ENCODE measurements at regions not wholly inside any gene's neighbourhood (a gene's known extent, or its start where the extent isn't known, plus 50 kb on each side); places are given as distances from the start of the nearest gene placed in this dataset.
A peak's percentile ranks its signal among the peaks of the same experiment; 100 is the strongest.
"Not testable (repeated sequence)": the region's sequence is repeated elsewhere in the genome, so short reads cannot be mapped to it uniquely, and the experiment has no call there.

DNA sequence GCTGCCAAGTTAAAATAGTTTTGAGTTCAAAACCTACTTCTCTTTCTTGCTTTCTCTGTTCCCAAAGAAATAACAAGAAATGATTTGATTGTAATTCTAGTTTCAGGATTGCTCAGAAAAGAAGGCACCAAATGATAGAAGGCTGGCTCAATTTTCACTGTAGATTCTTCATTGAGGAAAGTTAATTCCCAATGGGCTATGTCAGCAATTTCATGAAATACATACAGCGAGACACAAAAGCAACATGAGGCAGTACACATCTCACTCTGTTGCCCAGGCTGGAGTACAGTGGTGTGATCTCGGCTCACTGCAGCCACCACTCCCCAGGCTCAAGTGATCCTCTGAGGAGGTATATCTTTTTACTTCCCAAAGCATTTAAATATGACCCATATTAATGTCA, 1659.9 kb upstream of the C9orf72 start:
- no peak overlapping the region for H3K4me3 ChIP-seq (replicated peaks; ENCODE audit: low read depth, low read length)
- no peak for DNase-seq (ENCODE audit: low read depth)
- TF ChIP-seq, protein P1, sequence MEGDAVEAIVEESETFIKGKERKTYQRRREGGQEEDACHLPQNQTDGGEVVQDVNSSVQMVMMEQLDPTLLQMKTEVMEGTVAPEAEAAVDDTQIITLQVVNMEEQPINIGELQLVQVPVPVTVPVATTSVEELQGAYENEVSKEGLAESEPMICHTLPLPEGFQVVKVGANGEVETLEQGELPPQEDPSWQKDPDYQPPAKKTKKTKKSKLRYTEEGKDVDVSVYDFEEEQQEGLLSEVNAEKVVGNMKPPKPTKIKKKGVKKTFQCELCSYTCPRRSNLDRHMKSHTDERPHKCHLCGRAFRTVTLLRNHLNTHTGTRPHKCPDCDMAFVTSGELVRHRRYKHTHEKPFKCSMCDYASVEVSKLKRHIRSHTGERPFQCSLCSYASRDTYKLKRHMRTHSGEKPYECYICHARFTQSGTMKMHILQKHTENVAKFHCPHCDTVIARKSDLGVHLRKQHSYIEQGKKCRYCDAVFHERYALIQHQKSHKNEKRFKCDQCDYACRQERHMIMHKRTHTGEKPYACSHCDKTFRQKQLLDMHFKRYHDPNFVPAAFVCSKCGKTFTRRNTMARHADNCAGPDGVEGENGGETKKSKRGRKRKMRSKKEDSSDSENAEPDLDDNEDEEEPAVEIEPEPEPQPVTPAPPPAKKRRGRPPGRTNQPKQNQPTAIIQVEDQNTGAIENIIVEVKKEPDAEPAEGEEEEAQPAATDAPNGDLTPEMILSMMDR (IDR thresholded peaks at IDR 0.05; ENCODE audit: low read length, missing control alignments): no peak

DNA sequence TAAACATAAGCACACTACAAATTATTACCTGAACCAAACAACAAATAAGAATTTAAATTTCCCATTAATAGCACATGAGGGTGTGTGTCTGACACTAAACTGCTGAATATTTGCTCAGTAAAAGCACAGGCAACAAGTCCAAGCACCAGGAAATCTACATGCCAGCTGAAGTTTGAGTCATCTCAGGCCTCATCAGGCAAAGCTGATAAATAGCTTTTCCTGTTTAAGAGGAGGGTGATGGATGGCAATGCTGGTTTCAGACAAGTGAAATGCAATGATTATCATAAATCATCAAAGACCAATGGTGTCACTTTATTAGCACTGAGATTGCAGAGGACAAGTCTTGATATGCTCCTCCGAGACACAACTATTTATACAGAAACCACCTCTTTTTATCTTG, 1668.0 kb upstream of the C9orf72 start:
- H3K4me3 ChIP-seq (replicated peaks; ENCODE audit: low read depth, low read length): no peak overlapping the region
- TF ChIP-seq, protein P1 (IDR thresholded peaks at IDR 0.05; ENCODE audit: low read length, missing control alignments): no peak
- peak; percentile 1 for DNase-seq (ENCODE audit: low read depth)

DNA sequence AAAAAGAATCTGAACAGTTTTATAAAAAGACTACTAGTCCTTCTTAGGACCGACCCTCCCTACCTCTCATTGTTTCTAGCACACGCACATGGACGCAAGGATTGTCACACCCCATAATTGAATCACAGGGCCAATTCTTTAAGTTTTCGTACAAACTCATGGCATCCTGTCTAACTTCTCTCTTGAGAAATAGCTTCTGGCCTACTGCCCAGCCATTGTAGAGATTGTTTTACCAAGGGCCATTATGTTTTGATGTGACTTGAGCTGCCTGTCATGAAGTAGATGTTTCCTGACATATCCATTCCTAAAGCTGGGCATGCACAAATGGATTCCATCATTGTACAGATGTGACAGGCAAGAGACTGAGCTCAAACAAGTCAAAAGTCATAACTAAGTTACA, 1672.1 kb upstream of the C9orf72 start:
- peak; percentile 49 for DNase-seq (ENCODE audit: low read depth)
- H3K4me3 ChIP-seq (replicated peaks; ENCODE audit: low read depth, low read length): no peak overlapping the region
- TF ChIP-seq, protein P1 (IDR thresholded peaks at IDR 0.05; ENCODE audit: low read length, missing control alignments): no peak

DNA sequence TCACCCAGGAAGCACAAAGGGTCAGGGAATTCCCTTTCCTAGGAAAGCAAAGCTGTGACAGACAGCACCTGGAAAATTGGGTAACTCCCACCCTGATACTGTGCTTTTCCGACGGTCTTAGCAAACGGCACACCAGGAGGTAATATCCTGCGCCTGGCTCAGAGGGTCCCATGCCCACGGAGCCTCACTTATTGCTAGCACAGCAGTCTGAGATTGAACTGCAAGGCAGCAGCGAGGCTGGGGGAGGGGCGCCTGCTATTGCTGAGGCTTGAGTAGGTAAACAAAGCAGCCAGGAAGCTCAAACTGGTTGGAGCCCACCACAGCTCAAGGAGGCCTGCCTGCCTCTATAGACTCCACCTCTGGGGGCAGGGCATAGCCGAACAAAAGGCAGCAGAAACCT, 1697.1 kb upstream of the C9orf72 start:
- not testable (repeated sequence) for DNase-seq (ENCODE audit: low read depth); H3K4me3 ChIP-seq (replicated peaks; ENCODE audit: low read depth, low read length)

DNA sequence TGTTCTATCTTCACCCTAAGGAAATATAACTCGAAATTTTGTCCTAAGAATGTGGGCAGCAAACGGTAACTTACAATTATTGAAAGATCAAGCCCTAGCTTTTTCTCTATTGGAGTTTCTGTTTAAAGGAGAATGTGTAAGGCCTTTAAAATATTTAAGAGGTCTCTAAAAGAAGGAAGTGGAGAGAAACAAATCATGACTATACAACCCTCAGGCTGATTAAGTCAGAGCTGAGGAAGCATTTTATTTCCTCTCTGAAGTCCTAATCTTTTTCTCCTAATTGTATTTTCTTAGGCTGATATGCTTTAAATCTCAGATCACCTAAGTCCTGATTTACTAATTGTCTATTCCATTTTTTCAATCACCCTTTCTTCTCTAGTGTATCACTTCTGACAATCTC, 1708.8 kb upstream of the C9orf72 start:
- no peak for DNase-seq (ENCODE audit: low read depth)
- no peak overlapping the region for H3K4me3 ChIP-seq (replicated peaks; ENCODE audit: low read depth, low read length)
- TF ChIP-seq, protein P1 (IDR thresholded peaks at IDR 0.05; ENCODE audit: low read length, missing control alignments): no peak

DNA sequence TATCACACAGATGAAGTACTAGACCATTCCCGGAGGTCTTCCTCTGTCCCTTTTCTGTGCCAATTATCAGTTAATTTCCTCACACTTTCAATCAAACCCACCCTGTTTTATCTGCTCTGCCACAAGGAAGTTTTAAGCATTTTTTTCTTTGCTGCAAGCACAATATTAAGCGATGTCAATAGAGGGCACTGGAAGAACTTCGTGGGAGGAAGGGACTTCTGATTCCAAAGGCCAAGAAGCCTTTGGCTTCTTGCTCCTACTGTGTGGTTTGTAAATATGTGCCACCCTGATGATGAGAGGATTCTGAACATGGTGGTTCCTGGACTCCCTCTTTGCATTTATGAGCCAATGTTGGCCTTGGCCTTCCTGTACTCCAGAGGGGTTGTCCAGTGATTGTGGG, 1712.5 kb upstream of the C9orf72 start:
- TF ChIP-seq, protein P1 (IDR thresholded peaks at IDR 0.05; ENCODE audit: low read length, missing control alignments): peak; percentile 37
- DNase-seq (ENCODE audit: low read depth): peak; percentile 39
- H3K4me3 ChIP-seq (replicated peaks; ENCODE audit: low read depth, low read length): no peak overlapping the region

DNA sequence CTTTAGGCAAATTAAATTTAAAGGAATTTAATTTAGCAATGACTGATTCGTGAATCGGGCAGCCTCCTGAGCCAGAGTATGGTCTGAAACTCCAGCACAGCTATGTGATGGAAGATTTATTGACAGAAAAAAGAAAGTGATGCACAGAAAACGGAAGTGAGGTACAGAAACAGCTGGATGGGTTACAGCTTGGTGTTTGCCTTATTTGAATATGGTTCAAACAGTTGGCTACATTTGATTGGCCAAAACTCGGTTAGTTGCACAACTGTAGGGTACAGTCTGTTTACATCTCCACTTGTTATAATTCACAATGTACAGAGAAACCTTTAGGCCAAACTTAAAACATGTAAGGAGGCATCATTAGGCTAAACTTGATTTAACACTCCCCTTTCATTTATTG, 1716.1 kb upstream of the C9orf72 start:
- no peak overlapping the region for H3K4me3 ChIP-seq (replicated peaks; ENCODE audit: low read depth, low read length)
- TF ChIP-seq, protein P1 (IDR thresholded peaks at IDR 0.05; ENCODE audit: low read length, missing control alignments): no peak
- no peak for DNase-seq (ENCODE audit: low read depth)

DNA sequence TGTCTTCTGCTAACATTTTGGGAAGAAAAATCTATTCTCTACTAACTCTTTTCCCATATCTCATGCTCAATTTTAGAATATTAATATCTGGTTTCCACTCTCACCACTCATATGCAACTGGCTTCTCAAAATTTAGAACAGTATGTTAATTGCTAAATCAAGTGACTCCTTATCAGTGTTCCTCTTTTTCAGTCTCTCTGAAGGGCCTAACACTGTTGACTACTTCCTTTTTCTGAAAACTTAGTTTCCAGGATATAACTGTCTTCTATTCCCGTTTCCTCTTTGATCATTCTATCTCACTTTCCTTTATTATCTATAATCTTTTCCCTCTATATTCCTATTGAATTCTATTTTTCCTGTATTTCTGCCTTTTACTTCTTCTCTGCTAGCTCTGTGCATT, 1717.2 kb upstream of the C9orf72 start:
- no peak overlapping the region for H3K4me3 ChIP-seq (replicated peaks; ENCODE audit: low read depth, low read length)
- DNase-seq (ENCODE audit: low read depth): no peak
- TF ChIP-seq, protein P1 (IDR thresholded peaks at IDR 0.05; ENCODE audit: low read length, missing control alignments): no peak

Measured in fibroblast of pulmonary artery (primary cell).